ENCODE measurements at regions not wholly inside any gene's neighbourhood (a gene's known extent, or its start where the extent isn't known, plus 50 kb on each side); places are given as distances from the start of the nearest gene placed in this dataset.
A peak's percentile ranks its signal among the peaks of the same experiment; 100 is the strongest.

- H3K4me1 ChIP-seq (ENCODE audit: control insufficient read depth in 2 of 3, insufficient read depth in 2 of 3, low read depth in 1 of 3, low read length in 3 of 3): peaks cover 0 to 6% (median 0%) of the 10 kb centered on the region in 3 donors
- no peak for FAIRE-seq
- no peaks in the 10 kb centered on the region for H3K9me3 ChIP-seq (ENCODE audit: control insufficient read depth in 2 of 3, insufficient read depth in 1 of 3, low read length in 3 of 3)
- H3K27me3 ChIP-seq (ENCODE audit: control insufficient read depth, insufficient read depth, low read length): no peaks in the 10 kb centered on the region
- TF ChIP-seq CTCF (IDR thresholded peaks at IDR 0.05; ENCODE audit: borderline replicate concordance, extremely low read depth, insufficient read depth): no peak
- no peak overlapping the region for H3K9ac ChIP-seq (ENCODE audit: low read length in 3 of 3)
- no peaks in the 10 kb centered on the region for H3K36me3 ChIP-seq (ENCODE audit: control insufficient read depth in 2 of 3, insufficient read depth in 3 of 3, low read length in 3 of 3)
- intact Hi-C loops (cut with DNase I): no loop called here
- no peak overlapping the region for H3K27ac ChIP-seq (ENCODE audit: low read depth in 2 of 2, low read length in 2 of 2)
- no peak overlapping the region for H3K4me3 ChIP-seq (ENCODE audit: low read length in 3 of 3)
- no peak for DNase-seq
Observed at GRCh38 chr1:216826214-216826613, 103.0 kb upstream of the ESRRG start.

- no peak overlapping the region for H3K4me3 ChIP-seq (ENCODE audit: low read length in 3 of 3)
- H3K27me3 ChIP-seq (ENCODE audit: control insufficient read depth, insufficient read depth, low read length): no peaks in the 10 kb centered on the region
- peaks cover 0 to 6% (median 0%) of the 10 kb centered on the region in 3 donors for H3K4me1 ChIP-seq (ENCODE audit: control insufficient read depth in 2 of 3, insufficient read depth in 2 of 3, low read depth in 1 of 3, low read length in 3 of 3)
- H3K36me3 ChIP-seq (ENCODE audit: control insufficient read depth in 2 of 3, insufficient read depth in 3 of 3, low read length in 3 of 3): no peaks in the 10 kb centered on the region
- TF ChIP-seq CTCF (IDR thresholded peaks at IDR 0.05; ENCODE audit: borderline replicate concordance, extremely low read depth, insufficient read depth): no peak
- H3K9ac ChIP-seq (ENCODE audit: low read length in 3 of 3): no peak overlapping the region
- no peaks in the 10 kb centered on the region for H3K9me3 ChIP-seq (ENCODE audit: control insufficient read depth in 2 of 3, insufficient read depth in 1 of 3, low read length in 3 of 3)
- no peak overlapping the region for H3K27ac ChIP-seq (ENCODE audit: low read depth in 2 of 2, low read length in 2 of 2)
- DNase-seq (no peak), FAIRE-seq (no peak)
- intact Hi-C loops (cut with DNase I): no loop called here
Observed at GRCh38 chr1:216825557-216825956, 102.3 kb upstream of the ESRRG start.

- no peak overlapping the region for H3K4me3 ChIP-seq (ENCODE audit: low read length in 3 of 3)
Observed at GRCh38 chr1:216824511-216824910, 101.3 kb upstream of the ESRRG start.

More at GRCh38 chr1:216824511-216824910, 101.3 kb upstream of the ESRRG start:
- no peaks in the 10 kb centered on the region for H3K9me3 ChIP-seq (ENCODE audit: control insufficient read depth in 2 of 3, insufficient read depth in 1 of 3, low read length in 3 of 3)
- no peak overlapping the region for H3K9ac ChIP-seq (ENCODE audit: low read length in 3 of 3)
- no peaks in the 10 kb centered on the region for H3K27me3 ChIP-seq (ENCODE audit: control insufficient read depth, insufficient read depth, low read length)
- H3K4me1 ChIP-seq (ENCODE audit: control insufficient read depth in 2 of 3, insufficient read depth in 2 of 3, low read depth in 1 of 3, low read length in 3 of 3): peaks cover 0 to 6% (median 0%) of the 10 kb centered on the region in 3 donors
- TF ChIP-seq CTCF (IDR thresholded peaks at IDR 0.05; ENCODE audit: borderline replicate concordance, extremely low read depth, insufficient read depth): no peak
- DNase-seq (peak in 1 of 5 donors; percentile 40), FAIRE-seq (no peak)
- intact Hi-C loops (cut with DNase I): no loop called here
- no peaks in the 10 kb centered on the region for H3K36me3 ChIP-seq (ENCODE audit: control insufficient read depth in 2 of 3, insufficient read depth in 3 of 3, low read length in 3 of 3)
- no peak overlapping the region for H3K27ac ChIP-seq (ENCODE audit: low read depth in 2 of 2, low read length in 2 of 2)

Data from kidney (tissue), 13 donors.